ENCODE measurements at regions not wholly inside any gene's neighbourhood (a gene's known extent, or its start where the extent isn't known, plus 50 kb on each side); places are given as distances from the start of the nearest gene placed in this dataset.

DNA sequence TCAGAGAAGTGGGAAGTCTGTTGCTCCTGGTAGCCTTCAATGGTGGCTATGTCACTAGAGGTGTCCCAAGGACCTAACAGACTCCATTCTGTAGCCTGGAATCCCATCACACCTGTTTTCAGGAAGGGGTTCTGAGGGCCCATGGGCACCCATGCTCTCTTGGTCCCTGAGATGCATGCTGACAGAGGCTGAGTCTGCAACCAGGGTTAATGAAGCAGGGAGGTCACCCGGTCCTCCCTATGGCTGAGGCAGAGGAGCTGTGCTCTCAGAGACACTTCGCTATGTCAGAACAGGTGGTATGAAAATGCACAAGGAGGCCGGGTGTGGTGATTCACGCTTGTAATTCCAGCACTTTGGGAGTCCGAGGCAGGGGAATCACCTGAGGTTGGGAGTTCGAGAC is 452.1 kb downstream of the TCERG1L start:
- TF ChIP-seq CTCF (conservative IDR thresholded peaks at IDR 0.05; ENCODE audit: low read depth, low read length) (no peak), EZH2phosphoT487 (IDR thresholded peaks at IDR 0.05; ENCODE audit: borderline replicate concordance, low read length) (no peak), EZH2 (IDR thresholded peaks at IDR 0.05; ENCODE audit: low read length, unreplicated experiment) (no peak)
